ENCODE measurements at regions not wholly inside any gene's neighbourhood (a gene's known extent, or its start where the extent isn't known, plus 50 kb on each side); places are given as distances from the start of the nearest gene placed in this dataset.

DNA sequence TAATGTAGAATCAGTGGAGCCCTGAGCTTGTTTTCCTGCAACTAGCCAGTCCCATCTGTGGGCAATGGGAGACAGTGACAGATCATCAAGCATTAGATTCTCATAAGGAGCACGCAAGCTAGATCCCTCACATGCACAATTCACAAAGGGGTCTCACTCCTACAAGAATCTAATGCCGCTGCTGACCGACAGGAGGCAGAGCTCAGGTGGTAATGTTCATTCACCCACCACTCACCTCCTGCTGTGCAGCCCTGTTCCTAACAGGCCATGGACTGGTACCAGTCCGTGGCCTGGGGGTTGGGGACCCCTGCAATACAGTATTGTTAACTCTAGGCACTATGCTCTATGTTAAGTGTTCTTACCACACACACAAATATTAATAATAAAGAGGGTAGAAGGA, 362.8 kb downstream of the RBM26 start:
- WGBS (ENCODE audit: insufficient coverage), result 91% methylated on average over 3 of the region's 4 CpGs
- Histone ChIP-seq H3K9me3 (replicated peaks in 1 of 2; ENCODE audit: control insufficient read depth in 1 of 2, insufficient read depth in 1 of 2, low read length in 2 of 2) (peaks cover 0 to 5% of the 10 kb centered on the region in 2 donors), H3K27me3 (ENCODE audit: control insufficient read depth in 2 of 2, insufficient read depth in 2 of 2, low read length in 2 of 2) (no peaks in the 10 kb centered on the region), H3K4me1 (ENCODE audit: control insufficient read depth in 1 of 2, insufficient read depth in 2 of 2, low read length in 2 of 2) (no peaks in the 10 kb centered on the region), H3K79me2 (ENCODE audit: insufficient read depth, low read length) (no peaks in the 10 kb centered on the region), H3K27ac (ENCODE audit: low read depth in 1 of 2, low read length in 2 of 2) (no peak overlapping the region), H3K4me2 (replicated peaks; ENCODE audit: extremely low read depth, low read length, poor library complexity, severe bottlenecking) (no peak overlapping the region), H3K36me3 (replicated peaks in 1 of 2; ENCODE audit: control insufficient read depth in 1 of 2, insufficient read depth in 2 of 2, low read length in 2 of 2) (no peaks in the 10 kb centered on the region), H3K4me3 (replicated peaks in 1 of 3; ENCODE audit: low read depth in 2 of 3, low read length in 3 of 3) (no peak overlapping the region), H4K20me1 (ENCODE audit: insufficient read depth, low read length) (no peaks in the 10 kb centered on the region), H3K9ac (ENCODE audit: insufficient read depth, low read length, poor library complexity, severe bottlenecking) (no peak overlapping the region), H2AFZ (ENCODE audit: insufficient read depth, low read depth, low read length, poor library complexity, severe bottlenecking) (no peak overlapping the region)
- Mint-ChIP-seq H3K9me3 (peaks cover 0 to 8% (median 5%) of the 10 kb centered on the region in 7 donors), H3K27ac (peak overlapping the region in 1 of 7 donors; percentile 31), H3K4me1 (no peaks in the 10 kb centered on the region), H3K4me3 (no peak overlapping the region), H3K27me3 (ENCODE audit: low read depth in 3 of 3) (no peaks in the 10 kb centered on the region), H3K36me3 (no peaks in the 10 kb centered on the region)
- DNase-seq, result no peak
- intact Hi-C loops (cut with micrococcal nuclease), result no loop called here
- TF ChIP-seq, protein P1, sequence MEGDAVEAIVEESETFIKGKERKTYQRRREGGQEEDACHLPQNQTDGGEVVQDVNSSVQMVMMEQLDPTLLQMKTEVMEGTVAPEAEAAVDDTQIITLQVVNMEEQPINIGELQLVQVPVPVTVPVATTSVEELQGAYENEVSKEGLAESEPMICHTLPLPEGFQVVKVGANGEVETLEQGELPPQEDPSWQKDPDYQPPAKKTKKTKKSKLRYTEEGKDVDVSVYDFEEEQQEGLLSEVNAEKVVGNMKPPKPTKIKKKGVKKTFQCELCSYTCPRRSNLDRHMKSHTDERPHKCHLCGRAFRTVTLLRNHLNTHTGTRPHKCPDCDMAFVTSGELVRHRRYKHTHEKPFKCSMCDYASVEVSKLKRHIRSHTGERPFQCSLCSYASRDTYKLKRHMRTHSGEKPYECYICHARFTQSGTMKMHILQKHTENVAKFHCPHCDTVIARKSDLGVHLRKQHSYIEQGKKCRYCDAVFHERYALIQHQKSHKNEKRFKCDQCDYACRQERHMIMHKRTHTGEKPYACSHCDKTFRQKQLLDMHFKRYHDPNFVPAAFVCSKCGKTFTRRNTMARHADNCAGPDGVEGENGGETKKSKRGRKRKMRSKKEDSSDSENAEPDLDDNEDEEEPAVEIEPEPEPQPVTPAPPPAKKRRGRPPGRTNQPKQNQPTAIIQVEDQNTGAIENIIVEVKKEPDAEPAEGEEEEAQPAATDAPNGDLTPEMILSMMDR (IDR thresholded peaks at IDR 0.05), result no peak

DNA sequence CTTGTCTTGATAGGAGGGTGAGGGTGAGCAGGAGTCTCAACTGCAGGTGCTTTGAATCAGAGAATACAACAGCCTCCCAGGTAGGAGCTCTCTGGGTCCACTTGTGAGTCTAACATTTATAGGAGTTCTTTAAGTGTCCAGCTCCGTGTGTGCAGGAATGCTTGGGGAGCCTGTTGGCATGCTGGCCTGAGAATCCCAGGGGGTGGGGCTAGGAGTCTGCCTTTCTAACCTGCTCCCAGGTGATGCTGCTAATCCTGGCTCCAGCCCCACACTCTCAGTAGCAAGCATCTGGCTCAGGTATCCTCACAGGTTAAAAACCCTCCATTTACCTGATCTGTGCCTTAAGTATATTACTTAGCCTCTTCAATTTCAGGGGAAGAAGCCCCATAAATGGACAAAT, 368.9 kb downstream of the RBM26 start:
- DNase-seq, result no peak
- Histone ChIP-seq H3K27me3 (ENCODE audit: control insufficient read depth in 2 of 2, insufficient read depth in 2 of 2, low read length in 2 of 2) (no peaks in the 10 kb centered on the region), H3K4me1 (ENCODE audit: control insufficient read depth in 1 of 2, insufficient read depth in 2 of 2, low read length in 2 of 2) (no peaks in the 10 kb centered on the region), H4K20me1 (ENCODE audit: insufficient read depth, low read length) (no peaks in the 10 kb centered on the region), H3K9ac (ENCODE audit: insufficient read depth, low read length, poor library complexity, severe bottlenecking) (no peak overlapping the region), H3K4me2 (replicated peaks; ENCODE audit: extremely low read depth, low read length, poor library complexity, severe bottlenecking) (no peak overlapping the region), H3K27ac (ENCODE audit: low read depth in 1 of 2, low read length in 2 of 2) (no peak overlapping the region), H3K79me2 (ENCODE audit: insufficient read depth, low read length) (no peaks in the 10 kb centered on the region), H3K4me3 (replicated peaks in 1 of 3; ENCODE audit: low read depth in 2 of 3, low read length in 3 of 3) (no peak overlapping the region), H3K9me3 (replicated peaks in 1 of 2; ENCODE audit: control insufficient read depth in 1 of 2, insufficient read depth in 1 of 2, low read length in 2 of 2) (peaks cover 0 to 5% of the 10 kb centered on the region in 2 donors), H2AFZ (ENCODE audit: insufficient read depth, low read depth, low read length, poor library complexity, severe bottlenecking) (no peak overlapping the region), H3K36me3 (replicated peaks in 1 of 2; ENCODE audit: control insufficient read depth in 1 of 2, insufficient read depth in 2 of 2, low read length in 2 of 2) (no peaks in the 10 kb centered on the region)
- no CpG with 5 or more reads among the region's 1 CpG for WGBS (ENCODE audit: insufficient coverage)
- intact Hi-C loops (cut with micrococcal nuclease), result no loop called here
- TF ChIP-seq, protein P1 (IDR thresholded peaks at IDR 0.05), result no peak
- Mint-ChIP-seq H3K27me3 (ENCODE audit: low read depth in 3 of 3) (peaks cover 0 to 4% (median 0%) of the 10 kb centered on the region in 3 donors), H3K36me3 (no peaks in the 10 kb centered on the region), H3K27ac (no peak overlapping the region), H3K9me3 (peaks cover 0 to 10% (median 6%) of the 10 kb centered on the region in 7 donors), H3K4me1 (no peaks in the 10 kb centered on the region), H3K4me3 (no peak overlapping the region)

All from CD14-positive monocyte (primary cell).